ENCODE measurements at regions not wholly inside any gene's neighbourhood (a gene's known extent, or its start where the extent isn't known, plus 50 kb on each side); places are given as distances from the start of the nearest gene placed in this dataset.
"Not testable (repeated sequence)": the region's sequence is repeated elsewhere in the genome, so short reads cannot be mapped to it uniquely, and the experiment has no call there.

DNA sequence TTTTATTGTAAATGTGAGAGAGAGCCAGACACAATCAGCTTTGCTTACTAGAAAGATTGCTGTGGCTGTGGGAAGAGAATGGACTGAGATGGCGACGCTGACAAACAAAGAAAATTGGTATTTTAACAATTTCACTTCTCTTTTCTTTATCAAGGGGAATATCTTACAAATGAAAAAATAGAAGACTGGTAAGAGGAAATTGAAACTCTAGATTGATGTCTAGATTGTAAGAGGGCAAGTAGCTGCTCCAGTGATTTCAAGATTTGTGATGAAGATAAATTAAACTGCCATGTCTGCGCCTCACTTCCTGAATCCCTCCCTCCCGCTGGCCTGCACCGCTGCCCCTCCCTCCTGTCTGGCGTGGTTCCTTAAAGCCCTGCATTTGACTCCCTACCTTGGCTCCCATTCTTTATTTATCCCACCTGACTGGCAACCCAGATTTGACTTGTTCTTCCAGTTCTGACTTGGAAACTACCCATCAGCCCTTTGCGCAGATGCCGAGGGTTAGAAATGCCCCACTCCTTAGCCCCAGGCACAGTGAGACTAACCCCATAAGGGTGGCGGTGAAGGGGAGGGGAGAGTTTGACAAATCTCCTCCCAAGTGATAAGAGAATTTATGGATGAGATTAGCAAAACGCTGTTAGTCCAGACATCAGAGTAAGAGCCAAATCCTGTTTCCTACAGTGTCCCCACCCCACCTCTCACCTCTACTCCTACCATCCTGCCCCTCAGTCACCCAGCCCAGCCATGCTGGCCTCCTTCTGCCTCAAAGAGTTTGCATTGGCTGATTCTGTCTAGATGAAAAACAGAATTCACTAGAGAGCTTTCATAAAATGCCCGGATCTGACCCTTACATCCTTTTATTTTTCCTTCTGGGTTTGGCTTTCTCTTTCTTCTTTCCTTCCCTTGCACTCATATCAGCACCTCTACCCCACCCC lies 125.3 kb upstream of the ATF7IP start:
- Mint-ChIP-seq H3K9me3 (peaks cover 6% of the 10 kb centered on the region), H3K27ac (no peak overlapping the region), H3K27me3 (ENCODE audit: insufficient read depth) (no peaks in the 10 kb centered on the region; the same call in 1 of the 2 replicates), H3K36me3 (ENCODE audit: low read depth) (peaks cover 6% of the 10 kb centered on the region), H3K4me3 (no peak overlapping the region; the same call in 1 of the 2 replicates), H3K4me1 (ENCODE audit: low read depth) (peaks cover 16% of the 10 kb centered on the region)
- DNase-seq, result no peak
- TF ChIP-seq, protein P1, sequence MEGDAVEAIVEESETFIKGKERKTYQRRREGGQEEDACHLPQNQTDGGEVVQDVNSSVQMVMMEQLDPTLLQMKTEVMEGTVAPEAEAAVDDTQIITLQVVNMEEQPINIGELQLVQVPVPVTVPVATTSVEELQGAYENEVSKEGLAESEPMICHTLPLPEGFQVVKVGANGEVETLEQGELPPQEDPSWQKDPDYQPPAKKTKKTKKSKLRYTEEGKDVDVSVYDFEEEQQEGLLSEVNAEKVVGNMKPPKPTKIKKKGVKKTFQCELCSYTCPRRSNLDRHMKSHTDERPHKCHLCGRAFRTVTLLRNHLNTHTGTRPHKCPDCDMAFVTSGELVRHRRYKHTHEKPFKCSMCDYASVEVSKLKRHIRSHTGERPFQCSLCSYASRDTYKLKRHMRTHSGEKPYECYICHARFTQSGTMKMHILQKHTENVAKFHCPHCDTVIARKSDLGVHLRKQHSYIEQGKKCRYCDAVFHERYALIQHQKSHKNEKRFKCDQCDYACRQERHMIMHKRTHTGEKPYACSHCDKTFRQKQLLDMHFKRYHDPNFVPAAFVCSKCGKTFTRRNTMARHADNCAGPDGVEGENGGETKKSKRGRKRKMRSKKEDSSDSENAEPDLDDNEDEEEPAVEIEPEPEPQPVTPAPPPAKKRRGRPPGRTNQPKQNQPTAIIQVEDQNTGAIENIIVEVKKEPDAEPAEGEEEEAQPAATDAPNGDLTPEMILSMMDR (IDR thresholded peaks at IDR 0.05), result no peak

DNA sequence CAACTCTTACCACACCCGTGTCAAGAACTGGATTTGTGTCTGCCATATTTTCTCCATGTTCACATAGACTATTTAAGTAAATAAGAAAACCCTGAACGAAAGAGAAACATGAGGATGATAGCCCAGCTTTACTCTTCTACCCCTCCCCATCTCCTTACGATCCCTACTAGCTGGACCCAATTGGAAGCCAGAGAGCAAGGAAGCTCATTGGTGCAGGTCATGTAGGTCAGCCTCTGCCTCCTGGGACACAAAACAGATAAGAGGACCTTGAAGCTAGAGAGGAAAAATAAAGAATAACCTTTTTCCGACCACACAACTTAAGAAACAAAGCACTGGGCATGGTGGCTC lies 124.6 kb upstream of the ATF7IP start:
- TF ChIP-seq, protein P1 (IDR thresholded peaks at IDR 0.05), result no peak
- no peak for DNase-seq
- Mint-ChIP-seq H3K9me3 (peaks cover 6% of the 10 kb centered on the region), H3K4me3 (no peak overlapping the region), H3K36me3 (ENCODE audit: low read depth) (peaks cover 6% of the 10 kb centered on the region), H3K27ac (no peak overlapping the region), H3K27me3 (ENCODE audit: insufficient read depth) (no peaks in the 10 kb centered on the region; the same call in 1 of the 2 replicates), H3K4me1 (ENCODE audit: low read depth) (peaks cover 16% of the 10 kb centered on the region)

- H3K9me3 Mint-ChIP-seq; DNase-seq; H3K4me3 Mint-ChIP-seq; H3K36me3 Mint-ChIP-seq (ENCODE audit: low read depth); H3K27me3 Mint-ChIP-seq (ENCODE audit: insufficient read depth); H3K27ac Mint-ChIP-seq: not testable (repeated sequence)
- H3K4me1 Mint-ChIP-seq (ENCODE audit: low read depth), result peaks cover 16% of the 10 kb centered on the region
Measured at GRCh38 chr12:14242825-14243224, 122.7 kb upstream of the ATF7IP start.

DNA sequence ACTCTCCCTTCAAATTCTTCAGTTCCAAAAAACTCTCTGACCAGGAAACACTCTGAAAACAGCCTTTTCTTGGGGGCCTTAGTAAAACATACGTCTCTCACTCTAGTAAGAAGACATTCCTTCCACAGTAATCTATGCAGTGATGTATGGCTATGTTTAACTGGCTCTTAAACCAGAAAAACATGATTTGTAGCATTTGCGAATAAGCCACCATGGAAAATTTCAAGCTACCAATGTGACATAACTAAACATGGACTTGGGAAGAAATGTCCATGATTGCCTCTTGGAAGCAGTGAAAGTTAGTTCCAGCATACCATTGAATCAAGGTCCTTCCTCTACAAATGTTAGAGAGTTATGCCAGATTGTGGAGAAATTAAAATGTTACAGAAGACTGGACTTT lies 121.5 kb upstream of the ATF7IP start:
- peaks cover 16% of the 10 kb centered on the region for H3K4me1 Mint-ChIP-seq (ENCODE audit: low read depth)
- no peak overlapping the region for H3K27ac Mint-ChIP-seq
- H3K36me3 Mint-ChIP-seq (ENCODE audit: low read depth), result peaks cover 6% of the 10 kb centered on the region
- no peaks in the 10 kb centered on the region; the same call in 1 of the 2 replicates for H3K27me3 Mint-ChIP-seq (ENCODE audit: insufficient read depth)
- H3K9me3 Mint-ChIP-seq, result peaks cover 6% of the 10 kb centered on the region
- no peak overlapping the region for H3K4me3 Mint-ChIP-seq
- TF ChIP-seq, protein P1 (IDR thresholded peaks at IDR 0.05), result no peak
- DNase-seq, result no peak

DNA sequence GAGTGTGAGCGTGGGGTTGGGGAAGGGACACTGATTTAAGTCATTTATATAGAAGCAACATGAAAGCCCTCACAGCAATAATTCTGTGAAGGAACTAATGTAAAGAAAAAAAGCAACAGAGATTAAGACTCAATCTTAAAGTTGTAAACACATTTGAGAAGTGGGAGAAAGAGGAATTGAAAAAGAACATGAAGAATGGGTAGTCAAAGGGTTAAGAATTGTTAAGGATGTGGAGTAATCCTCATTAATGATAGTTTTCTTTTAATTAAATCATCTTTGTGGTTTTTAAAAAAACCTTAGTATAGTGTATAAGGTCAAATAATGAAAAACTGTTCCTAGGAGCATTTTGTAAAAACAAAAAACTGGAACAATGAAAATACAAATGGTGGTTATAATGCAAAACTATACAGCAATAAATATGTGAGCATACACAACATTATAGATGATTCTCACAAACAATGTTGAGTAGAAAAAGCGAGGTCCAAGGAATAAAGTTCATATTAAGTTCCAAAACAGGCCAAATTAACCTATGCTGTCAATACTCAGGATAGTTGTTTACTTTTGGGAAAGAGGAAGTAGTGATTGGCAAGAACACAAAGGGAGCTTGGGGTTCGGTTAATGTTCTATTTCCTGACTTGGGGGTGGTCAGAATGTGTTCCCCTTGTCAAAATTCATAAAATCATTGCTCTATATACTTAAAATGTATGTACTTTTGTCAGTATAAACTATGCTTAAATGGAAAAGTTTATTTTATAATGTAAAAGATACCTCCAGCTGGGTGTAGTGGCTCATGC lies 120.4 kb upstream of the ATF7IP start:
- Mint-ChIP-seq H3K4me1 (ENCODE audit: low read depth) (peaks cover 4% of the 10 kb centered on the region), H3K36me3 (ENCODE audit: low read depth) (peaks cover 6% of the 10 kb centered on the region), H3K9me3 (peaks cover 6% of the 10 kb centered on the region), H3K27me3 (ENCODE audit: insufficient read depth) (no peaks in the 10 kb centered on the region; the same call in 1 of the 2 replicates), H3K4me3 (no peak overlapping the region), H3K27ac (no peak overlapping the region)
- DNase-seq, result no peak
- TF ChIP-seq, protein P1 (IDR thresholded peaks at IDR 0.05), result no peak

Measured in HFFc6 (cell line).